ENCODE measurements at regions not wholly inside any gene's neighbourhood (a gene's known extent, or its start where the extent isn't known, plus 50 kb on each side); places are given as distances from the start of the nearest gene placed in this dataset.
A peak's percentile ranks its signal among the peaks of the same experiment; 100 is the strongest.
"Not testable (repeated sequence)": the region's sequence is repeated elsewhere in the genome, so short reads cannot be mapped to it uniquely, and the experiment has no call there.

DNA sequence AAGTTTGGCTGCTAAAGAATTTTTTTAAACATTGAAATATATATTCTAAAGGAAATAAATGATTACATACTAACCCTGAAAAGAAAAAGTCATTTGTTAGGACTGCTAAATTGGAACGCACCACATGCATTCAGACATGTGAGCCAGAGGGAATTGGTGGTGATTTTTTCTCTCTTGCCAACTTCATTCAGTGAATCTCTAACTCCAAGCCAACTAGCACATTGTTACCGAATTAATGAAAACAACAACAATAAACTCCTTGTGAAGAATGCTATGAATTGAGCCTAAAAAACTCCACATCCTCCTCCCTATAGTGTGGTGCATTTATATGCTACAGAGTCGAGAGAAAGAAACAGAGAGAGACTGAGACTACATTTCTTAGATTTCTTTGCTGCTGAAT lies 135.5 kb upstream of the CACNA2D1 start:
- H3K4me1 Mint-ChIP-seq: no peaks in the 10 kb centered on the region
- no peak overlapping the region for H3K4me3 Mint-ChIP-seq
- no peaks in the 10 kb centered on the region for H3K4me1 ChIP-seq (ENCODE audit: control insufficient read depth in 2 of 2, insufficient read depth in 2 of 2, low read length in 2 of 2)
- H3K36me3 Mint-ChIP-seq: no peaks in the 10 kb centered on the region
- H3K36me3 ChIP-seq (ENCODE audit: control insufficient read depth in 2 of 3, insufficient read depth in 3 of 3, low read length in 3 of 3): no peaks in the 10 kb centered on the region
- H3K9me3 ChIP-seq (ENCODE audit: control insufficient read depth in 2 of 3, low read length in 3 of 3): no peaks in the 10 kb centered on the region
- H3K9me3 Mint-ChIP-seq: peaks cover 0 to 3% (median 0%) of the 10 kb centered on the region in 11 donors
- no peaks in the 10 kb centered on the region for H3K27me3 ChIP-seq (ENCODE audit: control insufficient read depth in 2 of 2, insufficient read depth in 2 of 2, low read length in 2 of 2)
- H3K4me3 ChIP-seq (ENCODE audit: low read length): no peak overlapping the region
- no peak for DNase-seq
- POLR2A ChIA-PET: no interaction called here
- intact Hi-C loops (cut with micrococcal nuclease): loop anchor here in 1 of 2 donors (10.0 kb wide), 1 partner anchor 344 kb away; no protein-coding TSS in a partner anchor
- no peak for ATAC-seq
- H3K27ac ChIP-seq (ENCODE audit: low read depth, low read length): no peak overlapping the region
- H3K27me3 Mint-ChIP-seq: peaks cover 0 to 16% (median 0%) of the 10 kb centered on the region in 5 donors
- no peak overlapping the region for H3K27ac Mint-ChIP-seq
- CTCF ChIA-PET: no interaction called here

DNA sequence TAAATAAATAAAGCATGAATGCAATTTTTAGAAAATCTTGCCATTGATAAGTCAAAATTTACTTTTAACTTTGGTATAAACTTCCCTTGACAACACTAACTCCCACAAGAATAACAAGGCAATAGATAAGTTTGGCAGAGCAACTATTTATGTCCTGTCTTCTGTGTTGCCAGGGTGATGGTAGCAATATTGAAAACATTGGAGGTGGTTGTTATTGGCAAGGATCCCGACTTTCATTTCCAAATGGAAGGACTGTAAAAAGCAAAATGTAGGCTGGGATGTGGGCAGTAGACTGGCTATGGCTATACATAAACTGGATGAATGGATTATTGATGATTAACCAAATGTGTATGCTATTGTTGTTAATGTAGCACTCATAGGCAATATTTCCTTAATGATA lies 134.9 kb upstream of the CACNA2D1 start:
- Mint-ChIP-seq H3K27ac (no peak overlapping the region), H3K36me3 (no peaks in the 10 kb centered on the region), H3K9me3 (peaks cover 0 to 2% (median 0%) of the 10 kb centered on the region in 11 donors), H3K4me1 (no peaks in the 10 kb centered on the region), H3K4me3 (no peak overlapping the region), H3K27me3 (peaks cover 0 to 16% (median 0%) of the 10 kb centered on the region in 5 donors)
- ChIA-PET CTCF (no interaction called here), POLR2A (no interaction called here)
- Histone ChIP-seq H3K9me3 (ENCODE audit: control insufficient read depth in 2 of 3, low read length in 3 of 3) (no peaks in the 10 kb centered on the region), H3K4me3 (ENCODE audit: low read length) (no peak overlapping the region), H3K4me1 (ENCODE audit: control insufficient read depth in 2 of 2, insufficient read depth in 2 of 2, low read length in 2 of 2) (no peaks in the 10 kb centered on the region), H3K36me3 (ENCODE audit: control insufficient read depth in 2 of 3, insufficient read depth in 3 of 3, low read length in 3 of 3) (no peaks in the 10 kb centered on the region), H3K27ac (ENCODE audit: low read depth, low read length) (no peak overlapping the region), H3K27me3 (ENCODE audit: control insufficient read depth in 2 of 2, insufficient read depth in 2 of 2, low read length in 2 of 2) (no peaks in the 10 kb centered on the region)
- no peak for ATAC-seq
- no peak for DNase-seq
- intact Hi-C loops (cut with micrococcal nuclease): loop anchor here in 1 of 2 donors (10.0 kb wide), 1 partner anchor 344 kb away; no protein-coding TSS in a partner anchor

DNA sequence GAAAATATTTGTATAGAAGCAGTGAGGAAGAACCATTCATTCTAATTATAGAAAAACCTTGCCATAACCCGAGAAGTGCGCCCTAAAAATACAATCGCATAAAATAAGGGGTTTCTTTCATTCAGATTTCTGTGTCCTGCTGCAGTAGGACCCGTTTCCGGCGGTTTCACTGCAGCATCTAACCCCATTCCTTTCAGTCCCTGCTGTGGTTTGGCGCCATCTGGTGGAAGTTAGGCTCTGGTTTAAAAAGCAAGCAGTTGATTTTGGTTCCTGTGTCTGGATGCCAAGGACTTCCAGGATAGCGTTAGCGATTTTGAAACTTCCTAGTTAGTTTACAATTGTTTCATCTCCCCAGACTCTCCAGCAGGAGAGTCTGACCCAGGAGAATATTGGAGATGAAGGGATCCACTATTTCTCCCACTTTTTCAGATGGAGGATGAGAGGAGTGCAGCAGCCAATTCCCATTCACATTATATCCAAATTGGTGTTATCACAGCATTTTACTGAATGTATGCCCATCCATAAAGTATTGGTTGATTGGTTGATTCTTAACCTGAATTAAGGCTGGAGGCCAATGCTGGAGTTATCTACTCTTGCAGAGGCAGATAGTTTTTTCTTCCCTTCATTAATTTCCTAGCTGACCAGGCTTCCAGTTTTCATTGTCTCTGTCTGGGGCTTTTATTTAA lies 128.8 kb upstream of the CACNA2D1 start:
- H3K9me3 Mint-ChIP-seq: peaks cover 0 to 1% (median 0%) of the 10 kb centered on the region in 11 donors
- H3K4me3 Mint-ChIP-seq: no peak overlapping the region
- ATAC-seq (peak; percentile 68), DNase-seq (peak; percentile 17 to 64 (median 30))
- no peak overlapping the region for H3K4me3 ChIP-seq (ENCODE audit: low read length)
- peaks cover 0 to 2% (median 0%) of the 10 kb centered on the region in 7 donors for H3K4me1 Mint-ChIP-seq
- H3K4me1 ChIP-seq (ENCODE audit: control insufficient read depth in 2 of 2, insufficient read depth in 2 of 2, low read length in 2 of 2): no peaks in the 10 kb centered on the region
- H3K27me3 ChIP-seq (ENCODE audit: control insufficient read depth in 2 of 2, insufficient read depth in 2 of 2, low read length in 2 of 2): no peaks in the 10 kb centered on the region
- peaks cover 0 to 9% (median 0%) of the 10 kb centered on the region in 5 donors for H3K27me3 Mint-ChIP-seq
- POLR2A ChIA-PET: no interaction called here
- intact Hi-C loops (cut with micrococcal nuclease): loop anchor here (1.0 to 10.0 kb wide), 5 partner anchors 157 to 1090 kb away; no protein-coding TSS in a partner anchor
- CTCF ChIA-PET: no interaction called here
- no peaks in the 10 kb centered on the region for H3K36me3 ChIP-seq (ENCODE audit: control insufficient read depth in 2 of 3, insufficient read depth in 3 of 3, low read length in 3 of 3)
- no peak overlapping the region for H3K27ac ChIP-seq (ENCODE audit: low read depth, low read length)
- no peaks in the 10 kb centered on the region for H3K36me3 Mint-ChIP-seq
- no peak overlapping the region for H3K27ac Mint-ChIP-seq
- no peaks in the 10 kb centered on the region for H3K9me3 ChIP-seq (ENCODE audit: control insufficient read depth in 2 of 3, low read length in 3 of 3)

DNA sequence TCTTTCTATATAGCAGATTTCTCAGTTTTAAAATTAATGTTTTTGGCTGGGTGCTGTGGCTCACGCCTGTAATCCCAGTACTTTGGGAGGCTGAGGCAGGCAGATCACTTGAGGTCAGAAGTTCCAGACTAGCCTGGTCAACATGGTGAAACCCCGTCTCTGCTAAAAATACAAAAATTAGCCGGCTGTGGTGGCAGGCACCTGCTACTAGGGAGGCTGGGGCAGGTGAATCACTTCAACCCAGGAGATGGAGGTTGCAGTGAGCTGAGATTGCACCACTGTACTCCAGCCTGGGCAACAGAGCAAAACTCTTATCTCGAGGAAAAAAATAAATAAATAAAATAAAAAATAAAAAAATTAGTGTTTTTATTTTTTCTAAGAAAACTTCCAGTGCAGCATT lies 127.5 kb upstream of the CACNA2D1 start:
- H3K27ac Mint-ChIP-seq; DNase-seq; H3K4me1 Mint-ChIP-seq; CTCF ChIA-PET; ATAC-seq; H3K4me3 ChIP-seq (ENCODE audit: low read length); H3K9me3 ChIP-seq (ENCODE audit: control insufficient read depth in 2 of 3, low read length in 3 of 3); H3K27me3 Mint-ChIP-seq; H3K4me3 Mint-ChIP-seq; H3K36me3 ChIP-seq (ENCODE audit: control insufficient read depth in 2 of 3, insufficient read depth in 3 of 3, low read length in 3 of 3); H3K4me1 ChIP-seq (ENCODE audit: control insufficient read depth in 2 of 2, insufficient read depth in 2 of 2, low read length in 2 of 2); H3K27me3 ChIP-seq (ENCODE audit: control insufficient read depth in 2 of 2, insufficient read depth in 2 of 2, low read length in 2 of 2); H3K27ac ChIP-seq (ENCODE audit: low read depth, low read length); H3K9me3 Mint-ChIP-seq; POLR2A ChIA-PET; H3K36me3 Mint-ChIP-seq: not testable (repeated sequence)
- intact Hi-C loops (cut with micrococcal nuclease): loop anchor here (5.0 to 10.0 kb wide), 2 partner anchors 336 to 1074 kb away; no protein-coding TSS in a partner anchor

DNA sequence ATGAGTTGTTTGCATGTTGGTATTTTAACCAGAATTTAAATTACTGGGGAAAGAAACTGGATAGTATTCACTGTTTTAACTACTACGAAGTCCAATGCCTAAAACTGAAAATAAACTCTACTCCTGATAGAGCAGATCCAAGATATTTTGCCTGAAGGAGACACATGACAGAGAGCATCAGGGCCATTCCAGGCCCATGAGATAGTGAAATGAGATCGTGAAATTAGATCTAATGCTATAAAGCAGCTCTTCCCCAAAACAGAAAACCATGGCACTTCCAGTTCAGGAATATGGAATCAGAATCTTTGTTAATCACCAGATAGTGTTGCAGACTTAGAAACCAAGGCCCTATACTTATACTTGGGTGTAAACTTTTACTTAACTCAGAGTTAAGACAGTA lies 124.3 kb upstream of the CACNA2D1 start:
- H3K36me3 ChIP-seq (ENCODE audit: control insufficient read depth in 2 of 3, insufficient read depth in 3 of 3, low read length in 3 of 3): no peaks in the 10 kb centered on the region
- no peak overlapping the region for H3K27ac Mint-ChIP-seq
- ATAC-seq: no peak
- peaks cover 0 to 2% (median 0%) of the 10 kb centered on the region in 7 donors for H3K4me1 Mint-ChIP-seq
- H3K36me3 Mint-ChIP-seq: no peaks in the 10 kb centered on the region
- no peaks in the 10 kb centered on the region for H3K9me3 ChIP-seq (ENCODE audit: control insufficient read depth in 2 of 3, low read length in 3 of 3)
- CTCF ChIA-PET: no interaction called here
- H3K9me3 Mint-ChIP-seq: peaks cover 0 to 1% (median 0%) of the 10 kb centered on the region in 11 donors
- no peak overlapping the region for H3K4me3 ChIP-seq (ENCODE audit: low read length)
- no peaks in the 10 kb centered on the region for H3K27me3 Mint-ChIP-seq
- H3K4me1 ChIP-seq (ENCODE audit: control insufficient read depth in 2 of 2, insufficient read depth in 2 of 2, low read length in 2 of 2): no peaks in the 10 kb centered on the region
- no peaks in the 10 kb centered on the region for H3K27me3 ChIP-seq (ENCODE audit: control insufficient read depth in 2 of 2, insufficient read depth in 2 of 2, low read length in 2 of 2)
- DNase-seq: no peak
- POLR2A ChIA-PET: no interaction called here
- H3K4me3 Mint-ChIP-seq: no peak overlapping the region
- H3K27ac ChIP-seq (ENCODE audit: low read depth, low read length): no peak overlapping the region
- intact Hi-C loops (cut with micrococcal nuclease): no loop called here

DNA sequence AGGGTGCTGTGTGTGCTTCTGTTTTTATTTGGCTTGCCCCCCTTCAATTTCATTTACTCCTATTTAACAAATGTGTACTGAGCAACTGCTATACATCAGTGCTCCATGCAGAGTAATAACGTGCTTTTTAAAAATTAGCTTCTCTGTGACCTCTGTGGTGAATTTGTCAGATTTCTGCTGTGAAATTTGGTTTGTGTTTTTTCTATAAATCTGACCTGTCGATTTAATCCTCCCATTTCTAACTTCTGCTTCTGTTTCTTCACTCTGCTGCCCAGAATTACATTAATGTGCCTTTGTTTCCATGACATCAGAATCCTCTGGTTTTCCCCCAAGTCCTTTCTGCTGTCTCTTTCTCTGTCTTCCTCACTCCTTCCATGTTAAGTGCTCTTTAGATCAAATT lies 123.8 kb upstream of the CACNA2D1 start:
- ChIA-PET CTCF (no interaction called here), POLR2A (no interaction called here)
- H3K27ac Mint-ChIP-seq: no peak overlapping the region
- H3K27me3 ChIP-seq (ENCODE audit: control insufficient read depth in 2 of 2, insufficient read depth in 2 of 2, low read length in 2 of 2): no peaks in the 10 kb centered on the region
- intact Hi-C loops (cut with micrococcal nuclease): no loop called here
- H3K36me3 ChIP-seq (ENCODE audit: control insufficient read depth in 2 of 3, insufficient read depth in 3 of 3, low read length in 3 of 3): no peaks in the 10 kb centered on the region
- H3K4me1 ChIP-seq (ENCODE audit: control insufficient read depth in 2 of 2, insufficient read depth in 2 of 2, low read length in 2 of 2): no peaks in the 10 kb centered on the region
- peaks cover 0 to 2% (median 0%) of the 10 kb centered on the region in 7 donors for H3K4me1 Mint-ChIP-seq
- H3K9me3 ChIP-seq (ENCODE audit: control insufficient read depth in 2 of 3, low read length in 3 of 3): no peaks in the 10 kb centered on the region
- peaks cover 0 to 1% (median 0%) of the 10 kb centered on the region in 11 donors for H3K9me3 Mint-ChIP-seq
- H3K27ac ChIP-seq (ENCODE audit: low read depth, low read length): no peak overlapping the region
- no peak overlapping the region for H3K4me3 ChIP-seq (ENCODE audit: low read length)
- no peak overlapping the region for H3K4me3 Mint-ChIP-seq
- DNase-seq: no peak
- ATAC-seq: no peak
- H3K27me3 Mint-ChIP-seq: peaks cover 0 to 5% (median 0%) of the 10 kb centered on the region in 5 donors
- H3K36me3 Mint-ChIP-seq: no peaks in the 10 kb centered on the region

DNA sequence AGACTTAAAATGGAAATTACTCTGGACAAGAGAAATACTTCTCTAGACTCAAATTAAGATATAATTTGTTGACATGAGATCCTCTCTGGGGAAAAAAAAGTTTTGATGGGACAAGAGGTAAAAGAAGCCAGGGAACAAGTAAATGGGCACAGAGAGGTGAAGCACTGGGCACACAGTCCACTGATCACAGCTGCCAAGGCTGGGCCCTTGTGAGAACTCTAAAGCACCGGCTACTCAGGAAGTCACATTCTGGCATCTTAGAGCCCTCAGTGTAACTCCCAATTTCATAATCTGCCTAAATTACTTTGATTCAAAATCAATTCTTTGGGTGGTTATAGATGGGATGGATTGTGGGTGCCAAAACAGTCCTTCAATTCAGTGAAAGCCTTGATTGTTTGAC lies 123.2 kb upstream of the CACNA2D1 start:
- Histone ChIP-seq H3K4me3 (ENCODE audit: low read length) (no peak overlapping the region), H3K4me1 (ENCODE audit: control insufficient read depth in 2 of 2, insufficient read depth in 2 of 2, low read length in 2 of 2) (no peaks in the 10 kb centered on the region), H3K36me3 (ENCODE audit: control insufficient read depth in 2 of 3, insufficient read depth in 3 of 3, low read length in 3 of 3) (no peaks in the 10 kb centered on the region), H3K27me3 (ENCODE audit: control insufficient read depth in 2 of 2, insufficient read depth in 2 of 2, low read length in 2 of 2) (no peaks in the 10 kb centered on the region), H3K9me3 (ENCODE audit: control insufficient read depth in 2 of 3, low read length in 3 of 3) (no peaks in the 10 kb centered on the region), H3K27ac (ENCODE audit: low read depth, low read length) (no peak overlapping the region)
- Mint-ChIP-seq H3K4me1 (no peaks in the 10 kb centered on the region), H3K9me3 (peaks cover 0 to 1% (median 0%) of the 10 kb centered on the region in 11 donors), H3K36me3 (no peaks in the 10 kb centered on the region), H3K27me3 (peaks cover 0 to 5% (median 0%) of the 10 kb centered on the region in 5 donors), H3K27ac (no peak overlapping the region), H3K4me3 (no peak overlapping the region)
- no peak for ATAC-seq
- no peak for DNase-seq
- intact Hi-C loops (cut with micrococcal nuclease): no loop called here
- POLR2A ChIA-PET: no interaction called here
- CTCF ChIA-PET: interaction anchor here (0.6 kb wide), 1 partner anchor 580 kb away, joined by 3 read pairs; no protein-coding TSS in a partner anchor
